ENCODE measurements at regions not wholly inside any gene's neighbourhood (a gene's known extent, or its start where the extent isn't known, plus 50 kb on each side); places are given as distances from the start of the nearest gene placed in this dataset.

DNA sequence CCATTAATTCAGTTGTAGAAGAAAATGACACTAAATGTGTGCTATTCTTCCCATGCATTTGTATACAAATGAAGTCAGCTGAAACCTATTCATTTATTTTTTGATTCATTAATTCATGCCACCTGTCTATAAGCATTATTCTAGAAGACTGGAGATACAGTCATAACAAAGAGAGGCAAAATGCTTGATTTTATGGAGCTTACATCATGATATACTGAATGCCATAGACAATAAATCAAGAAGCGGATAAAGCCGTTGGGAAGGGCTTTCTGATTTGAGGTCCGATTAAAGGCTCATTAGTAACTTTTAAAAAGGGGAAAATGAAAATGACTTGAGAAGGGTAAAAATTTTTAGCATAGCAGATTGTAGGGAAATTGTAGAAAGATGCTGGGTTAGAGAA is 494.9 kb downstream of the RERGL start:
- H4K20me1 ChIP-seq (ENCODE audit: insufficient read depth, low read length) = no peaks in the 10 kb centered on the region
- H2AFZ ChIP-seq (ENCODE audit: low read length) = no peak overlapping the region
- intact Hi-C loops (cut with micrococcal nuclease; ENCODE audit: unreplicated experiment) = no loop called here
- TF ChIP-seq, protein P1, sequence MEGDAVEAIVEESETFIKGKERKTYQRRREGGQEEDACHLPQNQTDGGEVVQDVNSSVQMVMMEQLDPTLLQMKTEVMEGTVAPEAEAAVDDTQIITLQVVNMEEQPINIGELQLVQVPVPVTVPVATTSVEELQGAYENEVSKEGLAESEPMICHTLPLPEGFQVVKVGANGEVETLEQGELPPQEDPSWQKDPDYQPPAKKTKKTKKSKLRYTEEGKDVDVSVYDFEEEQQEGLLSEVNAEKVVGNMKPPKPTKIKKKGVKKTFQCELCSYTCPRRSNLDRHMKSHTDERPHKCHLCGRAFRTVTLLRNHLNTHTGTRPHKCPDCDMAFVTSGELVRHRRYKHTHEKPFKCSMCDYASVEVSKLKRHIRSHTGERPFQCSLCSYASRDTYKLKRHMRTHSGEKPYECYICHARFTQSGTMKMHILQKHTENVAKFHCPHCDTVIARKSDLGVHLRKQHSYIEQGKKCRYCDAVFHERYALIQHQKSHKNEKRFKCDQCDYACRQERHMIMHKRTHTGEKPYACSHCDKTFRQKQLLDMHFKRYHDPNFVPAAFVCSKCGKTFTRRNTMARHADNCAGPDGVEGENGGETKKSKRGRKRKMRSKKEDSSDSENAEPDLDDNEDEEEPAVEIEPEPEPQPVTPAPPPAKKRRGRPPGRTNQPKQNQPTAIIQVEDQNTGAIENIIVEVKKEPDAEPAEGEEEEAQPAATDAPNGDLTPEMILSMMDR (conservative IDR thresholded peaks at IDR 0.05; ENCODE audit: low read length) = no peak
- no peak for TF ChIP-seq EZH2phosphoT487 (IDR thresholded peaks at IDR 0.05; ENCODE audit: borderline replicate concordance, low read depth, low read length)
- no peaks in the 10 kb centered on the region for H3K79me2 ChIP-seq (ENCODE audit: insufficient read depth, low read depth, low read length)
- DNase-seq (ENCODE audit: low spot score) = no peak
- no peaks in the 10 kb centered on the region for H3K36me3 ChIP-seq (ENCODE audit: insufficient read depth, low read length)
- no peaks in the 10 kb centered on the region for H3K4me1 ChIP-seq (ENCODE audit: insufficient read depth, low read length, poor library complexity, severe bottlenecking)
- ChIA-PET POLR2A (interaction anchor here (0.6 to 1.4 kb wide), 2 partner anchors 14 to 338 kb away, joined by 3 to 6 read pairs; no protein-coding TSS in a partner anchor), CTCF (ENCODE audit: unreplicated experiment) (no interaction called here)
- no peak overlapping the region for H3K27ac ChIP-seq (ENCODE audit: low read depth, low read length, poor library complexity, severe bottlenecking)
- no peaks in the 10 kb centered on the region for H3K9me3 ChIP-seq (ENCODE audit: low read length)
- no TSS peak for BruUV-seq (replicated peaks)
- H3K4me3 ChIP-seq (ENCODE audit: low read depth, low read length, poor library complexity, severe bottlenecking) = no peak overlapping the region
- no peaks in the 10 kb centered on the region for H3K9me2 ChIP-seq (ENCODE audit: insufficient read depth, low read length)
- no peak overlapping the region for H3K4me2 ChIP-seq (ENCODE audit: low read length)

DNA sequence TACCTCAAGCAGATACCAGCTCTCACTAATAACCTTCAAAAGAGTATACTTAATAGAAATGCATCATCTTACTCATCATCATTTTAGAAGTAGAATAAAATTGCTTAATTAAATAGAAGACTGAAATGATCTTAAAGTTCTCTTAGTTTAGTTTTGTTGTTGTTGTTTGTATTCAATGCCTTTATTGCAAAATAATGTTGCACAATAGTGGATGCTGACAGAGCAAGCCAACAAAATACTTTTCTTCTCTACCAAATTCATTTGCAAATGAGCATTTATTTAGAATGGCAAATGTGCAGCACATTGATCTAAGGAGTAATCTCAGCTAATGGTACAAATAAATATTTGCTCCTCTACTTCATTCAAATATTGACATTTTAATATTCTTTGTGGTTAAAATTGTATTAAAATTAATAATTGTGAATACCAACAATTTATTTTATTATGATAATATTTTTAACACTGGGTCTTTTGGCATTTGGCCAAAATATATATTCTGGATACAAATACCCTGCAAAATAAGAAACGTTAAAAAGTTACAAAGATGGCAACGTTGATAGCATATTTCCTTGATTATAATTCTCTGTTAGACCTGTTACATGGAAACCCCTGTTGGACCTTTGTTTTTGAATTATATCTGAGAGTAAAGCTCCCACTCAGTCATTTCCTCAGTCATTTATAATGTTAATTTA is 496.1 kb downstream of the RERGL start:
- POLR2A ChIA-PET = interaction anchor here (0.5 to 1.4 kb wide), 2 partner anchors 15 to 20 kb away, joined by 3 to 6 read pairs; no protein-coding TSS in a partner anchor
- CTCF ChIA-PET (ENCODE audit: unreplicated experiment) = no interaction called here

DNA sequence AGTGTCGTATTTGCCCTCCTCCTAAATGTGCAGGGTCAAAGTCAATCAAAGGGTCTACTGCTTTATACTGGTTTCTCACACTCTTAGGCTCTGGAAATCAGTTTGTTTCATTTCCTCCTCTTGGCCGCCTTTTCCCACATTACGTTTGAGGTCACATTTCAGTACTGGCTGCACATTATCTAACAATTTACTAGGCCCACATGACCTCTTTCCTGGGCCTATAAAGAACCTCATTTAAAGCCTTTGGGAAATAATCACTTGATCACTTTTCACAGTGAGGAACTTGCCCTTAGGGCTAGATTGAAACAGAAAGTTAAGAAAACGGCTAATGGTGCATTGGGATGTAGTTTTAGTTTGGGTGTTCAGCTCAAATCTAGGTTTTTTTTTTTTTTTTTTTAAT is 497.5 kb downstream of the RERGL start:
- Histone ChIP-seq H3K79me2 (ENCODE audit: insufficient read depth, low read depth, low read length) (no peaks in the 10 kb centered on the region), H4K20me1 (ENCODE audit: insufficient read depth, low read length) (no peaks in the 10 kb centered on the region), H3K4me2 (ENCODE audit: low read length) (no peak overlapping the region), H3K36me3 (ENCODE audit: insufficient read depth, low read length) (no peaks in the 10 kb centered on the region), H3K9me2 (ENCODE audit: insufficient read depth, low read length) (no peaks in the 10 kb centered on the region), H3K27ac (ENCODE audit: low read depth, low read length, poor library complexity, severe bottlenecking) (no peak overlapping the region), H3K4me3 (ENCODE audit: low read depth, low read length, poor library complexity, severe bottlenecking) (no peak overlapping the region), H3K4me1 (ENCODE audit: insufficient read depth, low read length, poor library complexity, severe bottlenecking) (no peaks in the 10 kb centered on the region), H2AFZ (ENCODE audit: low read length) (no peak overlapping the region), H3K9me3 (ENCODE audit: low read length) (no peaks in the 10 kb centered on the region)
- DNase-seq (ENCODE audit: low spot score) = no peak
- intact Hi-C loops (cut with micrococcal nuclease; ENCODE audit: unreplicated experiment) = no loop called here
- no TSS peak for BruUV-seq (replicated peaks)
- ChIA-PET POLR2A (interaction anchor here (0.7 kb wide), 1 partner anchor 783 kb away, joined by 3 read pairs; no protein-coding TSS in a partner anchor), CTCF (ENCODE audit: unreplicated experiment) (no interaction called here)
- TF ChIP-seq EZH2phosphoT487 (IDR thresholded peaks at IDR 0.05; ENCODE audit: borderline replicate concordance, low read depth, low read length) = no peak
- TF ChIP-seq, protein P1 (conservative IDR thresholded peaks at IDR 0.05; ENCODE audit: low read length) = no peak

More for the DNA sequence above, 496.1 kb downstream of the RERGL start:
- Histone ChIP-seq H3K79me2 (ENCODE audit: insufficient read depth, low read depth, low read length) (no peaks in the 10 kb centered on the region), H3K27ac (ENCODE audit: low read depth, low read length, poor library complexity, severe bottlenecking) (no peak overlapping the region), H3K4me3 (ENCODE audit: low read depth, low read length, poor library complexity, severe bottlenecking) (no peak overlapping the region), H4K20me1 (ENCODE audit: insufficient read depth, low read length) (no peaks in the 10 kb centered on the region), H2AFZ (ENCODE audit: low read length) (no peak overlapping the region), H3K4me2 (ENCODE audit: low read length) (no peak overlapping the region), H3K4me1 (ENCODE audit: insufficient read depth, low read length, poor library complexity, severe bottlenecking) (no peaks in the 10 kb centered on the region), H3K9me2 (ENCODE audit: insufficient read depth, low read length) (no peaks in the 10 kb centered on the region), H3K36me3 (ENCODE audit: insufficient read depth, low read length) (no peaks in the 10 kb centered on the region), H3K9me3 (ENCODE audit: low read length) (no peaks in the 10 kb centered on the region)
- TF ChIP-seq, protein P1 (conservative IDR thresholded peaks at IDR 0.05; ENCODE audit: low read length) = no peak
- TF ChIP-seq EZH2phosphoT487 (IDR thresholded peaks at IDR 0.05; ENCODE audit: borderline replicate concordance, low read depth, low read length) = no peak
- no TSS peak for BruUV-seq (replicated peaks)
- intact Hi-C loops (cut with micrococcal nuclease; ENCODE audit: unreplicated experiment) = no loop called here
- no peak for DNase-seq (ENCODE audit: low spot score)
